Body of pancreas (tissue), 4 donors: ENCODE measurements at regions not wholly inside any gene's neighbourhood (a gene's known extent, or its start where the extent isn't known, plus 50 kb on each side); places are given as distances from the start of the nearest gene placed in this dataset.
A peak's percentile ranks its signal among the peaks of the same experiment; 100 is the strongest.
"Not testable (repeated sequence)": the region's sequence is repeated elsewhere in the genome, so short reads cannot be mapped to it uniquely, and the experiment has no call there.

Source experiments
- ATAC-seq: fragments of 150-250 bp; one replicate; pipeline ENCODE4 v1.9.1; 2016
- DNase-seq, 4 donors: peaks; one replicate each; pipeline ENCODE4 v3.0.0-alpha.2; 2019
- H3K27ac ChIP-seq, 4 donors: fragments of 200-600 bp; sonication (generic); 1 replicate in 3 of 4; 2 replicates in 1 of 4; pipeline versions ENCODE4 v1.5.1 to v1.6.1; 2016 to 2019; ENCODE audit warnings: mild to moderate bottlenecking in 1 of 4, mixed read lengths in 1 of 4, moderate library complexity in 1 of 4
- H3K27me3 ChIP-seq, 2 donors: fragments of 200-600 bp; sonication (generic); one replicate each; pipeline ENCODE4 v1.6.0; 2016; ENCODE audit warnings: mild to moderate bottlenecking in 1 of 2
- H3K36me3 ChIP-seq, 2 donors: fragments of 200-600 bp; sonication (generic); replicated peaks in 1 of 2; 2 replicates each; pipeline ENCODE4 v1.5.1; 2016; ENCODE audit warnings: low read depth in 2 of 2; ENCODE audit not compliant: insufficient read depth in 1 of 2
- H3K4me1 ChIP-seq: fragments of 200-600 bp; sonication (generic); one replicate; pipeline ENCODE4 v1.6.0; 2016
- H3K4me3 ChIP-seq, 2 donors: fragments of 200-600 bp; sonication (generic); 1 replicate in 1 of 2; 2 replicates in 1 of 2; pipeline ENCODE4 v1.5.1; 2016 to 2019
- H3K9me3 ChIP-seq, 3 donors: fragments of 200-600 bp; sonication (generic); 1 replicate in 2 of 3; 2 replicates in 1 of 3; pipeline ENCODE4 v1.5.1; 2016
- CTCF ChIP-seq, 7 experiments: fragments of 450-650 bp in 4 of 7; fragments of 200-600 bp in 3 of 7; sonication (generic) in 3 of 7; IDR thresholded peaks; one replicate each; pipeline ENCODE4 v1.5.1; 2016 to 2019; ENCODE audit warnings: antibody characterized with exemption in 7 of 7
- POLR2A ChIP-seq, 3 donors: fragments of 450-650 bp; IDR thresholded peaks; one replicate each; pipeline ENCODE4 v1.6.1; 2016; ENCODE audit warnings: antibody characterized with exemption in 3 of 3, mild to moderate bottlenecking in 2 of 3
- WGBS, 2 donors: methylation state at CpG; one replicate each; pipeline ENCODE4 v1.1.5; 2017; 5-methylcytosine and 5-hydroxymethylcytosine counted together
- intact Hi-C: fragments of 100-400 bp; cut with DNase I; formaldehyde crosslinking; loops from one replicate; pipeline ENCODE4 v1.15.1; 2023

GRCh38 chr12:19808371-19808770 lies 369.1 kb downstream of the AEBP2 start:
- no peaks in the 10 kb centered on the region for H3K27me3 ChIP-seq
- ATAC-seq (no peak), DNase-seq (no peak)
- no peak overlapping the region for H3K27ac ChIP-seq
- TF ChIP-seq CTCF (IDR thresholded peaks at IDR 0.05) (no peak), POLR2A (IDR thresholded peaks at IDR 0.05) (no peak)
- no peaks in the 10 kb centered on the region for H3K4me1 ChIP-seq
- intact Hi-C loops: no loop called here
- 79 to 81% methylated on average over 2 of the region's 2 CpGs for WGBS, 2 donors
- H3K9me3 ChIP-seq: no peaks in the 10 kb centered on the region
- no peaks in the 10 kb centered on the region for H3K36me3 ChIP-seq
- no peak overlapping the region for H3K4me3 ChIP-seq

GRCh38 chr12:19810213-19810612 lies 370.9 kb downstream of the AEBP2 start:
- WGBS, 2 donors: 41 to 48% methylated on average over 1 of the region's 1 CpG
- Histone ChIP-seq H3K9me3 (no peaks in the 10 kb centered on the region), H3K4me3 (no peak overlapping the region), H3K4me1 (no peaks in the 10 kb centered on the region), H3K27me3 (no peaks in the 10 kb centered on the region), H3K36me3 (no peaks in the 10 kb centered on the region), H3K27ac (no peak overlapping the region)
- DNase-seq (no peak), ATAC-seq (no peak)
- intact Hi-C loops: no loop called here
- TF ChIP-seq CTCF (IDR thresholded peaks at IDR 0.05) (no peak), POLR2A (IDR thresholded peaks at IDR 0.05) (no peak)

GRCh38 chr12:19811922-19812321 lies 372.6 kb downstream of the AEBP2 start:
- intact Hi-C loops: no loop called here
- no peak overlapping the region for H3K27ac ChIP-seq
- no peak overlapping the region for H3K4me3 ChIP-seq
- no peaks in the 10 kb centered on the region for H3K4me1 ChIP-seq
- no peak for TF ChIP-seq POLR2A (IDR thresholded peaks at IDR 0.05)
- no peak for TF ChIP-seq CTCF (IDR thresholded peaks at IDR 0.05)
- H3K27me3 ChIP-seq: no peaks in the 10 kb centered on the region
- ATAC-seq: no peak
- H3K9me3 ChIP-seq: no peaks in the 10 kb centered on the region
- no peak for DNase-seq
- H3K36me3 ChIP-seq: no peaks in the 10 kb centered on the region
- 82 to 91% methylated on average over 3 of the region's 3 CpGs for WGBS, 2 donors

GRCh38 chr12:19819231-19819630 lies 379.9 kb downstream of the AEBP2 start:
- WGBS, 2 donors: 52 to 78% methylated on average over 4 of the region's 4 CpGs
- intact Hi-C loops: no loop called here
- Histone ChIP-seq H3K4me1 (no peaks in the 10 kb centered on the region), H3K27ac (no peak overlapping the region), H3K9me3 (no peaks in the 10 kb centered on the region), H3K36me3 (no peaks in the 10 kb centered on the region), H3K27me3 (no peaks in the 10 kb centered on the region), H3K4me3 (no peak overlapping the region)
- DNase-seq: no peak
- no peak for TF ChIP-seq CTCF (IDR thresholded peaks at IDR 0.05)
- TF ChIP-seq POLR2A (IDR thresholded peaks at IDR 0.05): no peak
- ATAC-seq: peak; percentile 40

- TF ChIP-seq POLR2A (IDR thresholded peaks at IDR 0.05) (no peak), CTCF (IDR thresholded peaks at IDR 0.05) (no peak)
- ATAC-seq: no peak
- Histone ChIP-seq H3K27me3 (no peaks in the 10 kb centered on the region), H3K4me3 (no peak overlapping the region), H3K4me1 (no peaks in the 10 kb centered on the region), H3K36me3 (no peaks in the 10 kb centered on the region), H3K27ac (no peak overlapping the region), H3K9me3 (peaks cover 0 to 3% (median 0%) of the 10 kb centered on the region in 3 donors)
- intact Hi-C loops: no loop called here
- DNase-seq: no peak
- WGBS, 2 donors: 66 to 76% methylated on average over 4 of the region's 4 CpGs
Observed at GRCh38 chr12:19822476-19822875, 383.2 kb downstream of the AEBP2 start.

GRCh38 chr12:19823326-19823725 lies 384.0 kb downstream of the AEBP2 start:
- H3K36me3 ChIP-seq, H3K9me3 ChIP-seq, intact Hi-C loops, DNase-seq, ATAC-seq, H3K27ac ChIP-seq, H3K4me3 ChIP-seq, H3K4me1 ChIP-seq, H3K27me3 ChIP-seq: not testable (repeated sequence)
- 72 to 96% methylated on average over 6 of the region's 6 CpGs for WGBS, 2 donors
